Stimulated activated naive B cell treated with anti-CD40 and anti-IgM and Interleukin-4, amounts not matched to agents 10 μg/mL and 1 μg/mL and 100 μg/mL, for 72 hours (primary cell): ENCODE measurements at regions not wholly inside any gene's neighbourhood (a gene's known extent, or its start where the extent isn't known, plus 50 kb on each side); places are given as distances from the start of the nearest gene placed in this dataset.

Source experiments
- ATAC-seq, 2 donors: fragments of 150-1000 bp; cut with Tn5 transposase; replicated peaks; 2 replicates each; pipeline ENCODE4 v1.10.0; 2021; ENCODE audit warnings: moderate library complexity in 1 of 2
- DNase-seq: peaks from one replicate; pipeline ENCODE4 v3.0.0; 2021
- H3K27ac Mint-ChIP-seq: one replicate; pipeline ENCODE4 v1.8.0; 2022; ENCODE audit warnings: mild to moderate bottlenecking, mixed read lengths
- H3K27me3 Mint-ChIP-seq, 2 donors: one replicate each; pipeline ENCODE4 v1.8.0; 2022; ENCODE audit warnings: mixed read lengths in 2 of 2
- H3K36me3 Mint-ChIP-seq, 2 donors: one replicate each; pipeline ENCODE4 v1.8.0; 2022; ENCODE audit warnings: mixed read lengths in 2 of 2, mild to moderate bottlenecking in 1 of 2
- H3K4me1 Mint-ChIP-seq, 2 donors: one replicate each; pipeline ENCODE4 v1.8.0; 2022; ENCODE audit warnings: mixed read lengths in 2 of 2, mild to moderate bottlenecking in 1 of 2
- H3K4me3 Mint-ChIP-seq, 2 donors: one replicate each; pipeline ENCODE4 v1.8.0; 2022; ENCODE audit warnings: mild to moderate bottlenecking in 2 of 2, mixed read lengths in 2 of 2, moderate library complexity in 1 of 2
- H3K9me3 Mint-ChIP-seq, 2 donors: one replicate each; pipeline ENCODE4 v1.8.0; 2022; ENCODE audit warnings: mixed read lengths in 2 of 2, mild to moderate bottlenecking in 1 of 2

DNA sequence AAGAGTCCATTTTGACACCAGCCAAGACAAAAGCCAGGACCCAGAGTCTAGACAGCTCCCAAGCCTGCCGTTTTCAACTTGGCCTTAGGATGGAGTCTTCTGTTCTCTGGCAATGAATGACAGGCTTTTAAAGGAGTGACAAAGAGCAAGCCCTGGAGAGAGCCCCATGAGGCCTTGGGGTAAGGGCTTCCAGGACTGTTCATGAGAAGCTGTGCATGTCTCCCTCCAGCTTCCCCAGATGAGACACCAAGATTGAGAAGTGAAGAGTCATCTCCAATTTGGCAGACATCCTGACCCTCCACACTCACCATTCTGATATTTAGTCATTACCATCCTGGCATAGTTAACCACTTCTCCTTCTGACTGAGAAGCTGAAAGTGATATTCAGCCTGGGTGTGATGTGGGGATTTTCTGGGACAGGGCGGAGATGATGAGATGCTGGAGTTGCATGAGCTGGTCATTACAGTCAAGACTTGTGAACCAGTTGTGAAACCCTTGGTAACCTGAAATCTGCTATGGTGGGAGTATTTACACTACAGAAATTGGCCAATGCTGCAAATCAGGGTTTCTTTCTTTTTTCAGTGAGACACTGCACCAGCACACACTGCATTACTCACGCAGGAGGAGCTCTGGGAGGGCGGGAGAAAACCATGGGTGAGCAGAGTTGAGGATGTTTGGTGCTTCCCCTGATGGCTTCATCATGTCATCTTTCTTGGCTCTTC lies 77.8 kb downstream of the VCPKMT start:
- Mint-ChIP-seq H3K4me1 (peaks cover 41 to 57% of the 10 kb centered on the region in 2 donors), H3K4me3 (peak overlapping the region; percentile 64 to 70), H3K36me3 (peaks cover 24 to 35% of the 10 kb centered on the region in 2 donors), H3K27me3 (no peaks in the 10 kb centered on the region), H3K9me3 (peaks cover 0 to 3% of the 10 kb centered on the region in 2 donors), H3K27ac (peak overlapping the region; percentile 98)
- DNase-seq: peak; percentile 83
- ATAC-seq: peak; percentile 86 to 89

DNA sequence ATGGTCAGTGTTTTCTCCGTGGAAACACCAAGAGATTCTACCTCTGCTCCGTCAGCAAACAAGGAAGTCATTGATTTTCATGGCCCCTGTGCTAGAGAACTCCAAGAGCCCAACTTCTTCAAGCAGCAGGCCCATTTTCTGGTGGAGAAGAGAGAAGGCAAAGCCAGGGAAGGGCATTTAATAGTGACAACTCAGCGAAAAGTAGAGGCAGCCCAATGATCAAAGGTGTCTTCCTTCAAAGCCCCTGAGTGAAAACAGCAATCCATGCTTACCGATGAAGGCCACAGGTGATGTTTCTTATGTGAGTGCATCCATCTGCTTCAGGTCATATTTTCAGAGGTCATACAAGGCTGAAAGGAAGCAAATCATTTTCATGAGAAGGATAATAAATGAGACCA lies 77.3 kb downstream of the VCPKMT start:
- ATAC-seq (no peak), DNase-seq (no peak)
- Mint-ChIP-seq H3K36me3 (peaks cover 20 to 30% of the 10 kb centered on the region in 2 donors), H3K4me3 (peak overlapping the region; percentile 59 to 60), H3K27me3 (no peaks in the 10 kb centered on the region), H3K9me3 (peaks cover 0 to 3% of the 10 kb centered on the region in 2 donors), H3K4me1 (peaks cover 44 to 57% of the 10 kb centered on the region in 2 donors), H3K27ac (peak overlapping the region; percentile 98)

DNA sequence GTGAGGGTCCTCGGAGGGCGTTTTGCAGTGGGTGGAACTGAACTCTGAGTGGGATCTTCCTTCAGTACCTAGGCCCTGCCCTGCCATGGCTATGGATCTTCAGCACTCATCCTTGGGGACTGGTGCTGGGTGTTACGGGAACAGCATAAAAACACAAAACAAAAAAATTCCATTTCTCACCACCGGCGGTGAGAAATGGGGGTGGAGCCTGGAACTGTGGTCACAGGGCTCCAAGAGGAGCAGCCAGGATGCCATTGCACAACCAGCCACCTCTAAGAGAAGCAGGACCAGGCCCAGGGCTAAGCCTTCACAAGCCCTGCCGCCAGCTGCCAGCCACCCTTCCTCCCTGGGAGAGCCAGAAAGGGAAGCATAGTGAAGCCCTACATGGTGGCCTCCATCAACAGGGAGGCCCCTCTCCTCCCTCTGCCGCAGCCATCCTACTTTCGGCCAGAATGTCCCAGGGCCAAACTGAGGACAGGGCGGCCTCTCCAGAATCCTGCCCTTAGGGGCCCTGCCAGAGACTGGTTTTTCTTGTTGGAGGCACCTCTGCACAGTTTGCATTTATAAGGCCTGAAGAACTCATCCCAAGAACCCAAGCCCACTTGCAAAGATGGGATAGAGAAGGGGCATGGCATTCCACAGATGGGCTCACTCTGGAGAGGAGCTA lies 76.5 kb downstream of the VCPKMT start:
- Mint-ChIP-seq H3K36me3 (peaks cover 19 to 27% of the 10 kb centered on the region in 2 donors), H3K27me3 (no peaks in the 10 kb centered on the region), H3K27ac (peak overlapping the region; percentile 98), H3K4me3 (peak overlapping the region; percentile 79 to 82), H3K4me1 (peaks cover 50 to 62% of the 10 kb centered on the region in 2 donors), H3K9me3 (peaks cover 0 to 3% of the 10 kb centered on the region in 2 donors)
- no peak for DNase-seq
- no peak for ATAC-seq

DNA sequence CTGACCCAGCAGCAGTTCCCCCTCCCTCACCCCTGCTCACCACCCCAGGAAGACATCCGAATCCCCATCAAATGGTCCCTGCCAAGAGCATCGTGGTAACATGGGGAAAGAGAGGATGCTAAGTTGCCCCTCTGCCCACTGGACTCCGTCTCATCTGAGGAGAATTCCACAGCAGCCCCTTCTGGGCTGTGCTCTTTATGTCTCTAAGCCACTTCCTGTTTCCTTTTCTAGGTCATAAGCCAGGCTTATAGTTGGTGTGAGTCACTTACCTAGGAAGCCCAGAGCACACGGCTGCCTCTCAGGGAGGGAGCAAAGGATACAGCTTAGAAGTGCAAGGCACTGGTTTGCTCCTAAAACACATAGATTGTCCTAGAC lies 76.0 kb downstream of the VCPKMT start:
- peaks cover 0 to 3% of the 10 kb centered on the region in 2 donors for H3K9me3 Mint-ChIP-seq
- peak overlapping the region; percentile 98 for H3K27ac Mint-ChIP-seq
- H3K27me3 Mint-ChIP-seq: no peaks in the 10 kb centered on the region
- DNase-seq (peak; percentile 31), ATAC-seq (peak; percentile 49 to 57)
- H3K4me3 Mint-ChIP-seq: peak overlapping the region; percentile 79 to 82
- H3K36me3 Mint-ChIP-seq: peaks cover 19 to 28% of the 10 kb centered on the region in 2 donors
- peaks cover 54 to 67% of the 10 kb centered on the region in 2 donors for H3K4me1 Mint-ChIP-seq

DNA sequence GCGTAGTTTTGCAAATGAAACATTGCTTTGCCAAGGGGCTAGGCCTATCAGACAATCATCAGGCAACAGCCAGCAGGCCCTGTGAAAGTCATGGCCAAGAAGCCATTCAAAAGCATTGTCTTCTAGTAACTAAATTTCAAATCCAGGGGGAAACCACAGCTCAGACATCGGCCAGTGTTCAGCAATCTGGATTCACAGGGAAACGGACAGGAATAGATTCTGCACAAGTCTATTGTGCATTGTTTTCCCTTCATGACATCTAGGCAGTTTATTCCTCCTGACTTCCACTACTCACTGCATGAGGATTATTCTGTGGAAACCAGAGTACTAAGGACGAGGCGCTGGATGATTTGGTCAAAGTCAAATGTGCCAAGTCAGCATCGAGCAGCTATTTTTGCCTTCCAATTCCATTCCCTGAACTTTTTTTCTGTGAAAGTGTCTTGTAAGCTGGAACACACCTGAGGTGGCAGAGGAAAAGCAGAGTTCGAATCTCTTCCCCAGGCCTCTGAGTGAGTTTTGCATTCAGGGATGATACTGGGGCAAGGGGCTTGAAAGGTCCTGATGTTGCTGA lies 75.4 kb downstream of the VCPKMT start:
- Mint-ChIP-seq H3K4me1 (peaks cover 60 to 73% of the 10 kb centered on the region in 2 donors), H3K27me3 (no peaks in the 10 kb centered on the region), H3K36me3 (peaks cover 23 to 34% of the 10 kb centered on the region in 2 donors), H3K9me3 (peaks cover 3 to 5% of the 10 kb centered on the region in 2 donors), H3K4me3 (no peak overlapping the region), H3K27ac (peak overlapping the region; percentile 98)
- DNase-seq (no peak), ATAC-seq (no peak)

DNA sequence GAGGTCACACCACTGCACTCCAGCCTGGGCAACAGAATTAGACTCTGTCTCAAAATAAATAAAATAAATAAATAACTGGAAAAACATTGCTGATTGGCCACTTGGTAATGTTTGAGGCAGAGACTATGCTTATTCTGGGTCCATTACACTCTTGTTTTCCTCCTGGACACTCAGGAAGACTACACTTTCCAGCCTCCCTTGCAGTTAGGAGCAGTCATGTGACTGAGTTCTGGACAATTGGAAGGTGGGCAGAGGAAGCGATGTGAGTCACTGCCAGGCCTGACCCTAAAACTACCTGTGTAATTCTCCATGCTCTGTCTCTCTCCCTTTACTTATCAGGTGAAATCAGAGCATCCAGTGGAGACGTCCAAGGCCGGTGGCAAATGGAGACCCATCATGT lies 74.4 kb downstream of the VCPKMT start:
- DNase-seq: no peak
- Mint-ChIP-seq H3K27me3 (no peaks in the 10 kb centered on the region), H3K36me3 (peaks cover 25 to 36% of the 10 kb centered on the region in 2 donors), H3K27ac (no peak overlapping the region), H3K4me1 (peaks cover 64 to 80% of the 10 kb centered on the region in 2 donors), H3K4me3 (no peak overlapping the region), H3K9me3 (peaks cover 3 to 5% of the 10 kb centered on the region in 2 donors)
- no peak for ATAC-seq

DNA sequence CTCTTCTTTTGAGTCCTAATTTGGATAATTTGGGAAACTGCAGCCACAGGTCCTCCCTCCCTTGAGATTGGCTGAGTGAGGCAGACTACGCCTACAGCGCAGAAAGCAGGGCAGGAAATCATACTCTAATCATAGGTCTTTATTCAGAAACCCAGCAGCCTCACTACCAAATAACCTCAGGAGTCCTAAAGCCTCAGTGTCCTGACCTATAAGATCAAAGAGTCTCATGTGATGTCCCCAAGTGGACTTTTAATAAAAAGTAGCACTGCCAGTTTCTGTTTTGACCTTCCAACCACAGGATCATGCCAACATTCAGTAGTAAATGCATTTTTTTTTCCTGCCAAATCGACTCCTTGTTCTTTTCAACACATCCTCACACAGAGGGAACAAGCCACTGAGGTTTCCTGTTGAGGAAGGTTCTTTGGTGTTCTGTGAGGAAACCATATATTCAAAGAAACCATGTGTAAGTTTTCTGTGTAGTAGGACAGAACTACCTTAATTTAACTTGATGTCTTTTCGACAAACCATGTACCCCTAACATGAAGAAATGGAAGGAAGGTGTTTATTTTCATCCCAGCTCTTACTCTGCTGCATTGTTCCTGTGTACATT lies 72.2 kb downstream of the VCPKMT start:
- Mint-ChIP-seq H3K9me3 (peaks cover 2 to 5% of the 10 kb centered on the region in 2 donors), H3K4me3 (no peak overlapping the region), H3K27ac (peak overlapping the region; percentile 95), H3K36me3 (peaks cover 17 to 24% of the 10 kb centered on the region in 2 donors), H3K4me1 (peaks cover 63 to 77% of the 10 kb centered on the region in 2 donors), H3K27me3 (no peaks in the 10 kb centered on the region)
- DNase-seq (no peak), ATAC-seq (peak in 1 of 2 donors; percentile 21)

DNA sequence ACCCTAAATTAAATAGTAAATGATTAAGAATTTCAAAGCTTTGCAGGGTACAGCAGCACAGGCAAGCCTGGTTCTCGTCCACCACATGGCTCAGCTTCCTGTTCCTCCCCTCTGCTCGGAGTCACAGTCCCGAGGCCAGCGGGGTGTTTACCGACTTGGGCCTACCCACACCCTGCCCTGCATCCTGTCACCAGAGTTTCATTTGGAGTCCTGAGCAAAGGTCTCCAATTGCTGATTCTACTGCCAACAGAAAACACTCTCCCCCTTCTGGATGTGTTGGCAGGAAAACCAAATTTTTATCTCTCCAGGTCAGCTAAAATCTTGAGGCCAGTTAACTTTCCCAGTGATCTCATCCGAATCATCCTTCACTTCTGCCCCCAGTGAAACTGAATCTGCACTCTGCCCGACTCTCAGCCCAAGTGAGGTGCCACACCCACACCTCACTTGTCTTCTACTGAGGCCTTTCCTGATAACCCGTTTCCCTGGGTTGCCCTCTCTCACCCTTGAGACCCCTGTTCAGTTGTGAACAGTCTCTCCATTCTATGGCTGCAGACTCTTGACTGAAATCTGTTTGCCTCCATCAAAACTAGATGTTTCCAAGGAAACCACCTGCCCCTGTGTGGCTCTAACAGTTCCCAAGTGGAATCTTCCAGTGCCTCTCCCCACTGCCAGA lies 71.2 kb downstream of the VCPKMT start:
- no peaks in the 10 kb centered on the region for H3K27me3 Mint-ChIP-seq
- peaks cover 60 to 76% of the 10 kb centered on the region in 2 donors for H3K4me1 Mint-ChIP-seq
- ATAC-seq (peak; percentile 72 to 73), DNase-seq (peak; percentile 64)
- H3K9me3 Mint-ChIP-seq: peaks cover 2 to 5% of the 10 kb centered on the region in 2 donors
- H3K27ac Mint-ChIP-seq: peak overlapping the region; percentile 94
- H3K36me3 Mint-ChIP-seq: peaks cover 17 to 26% of the 10 kb centered on the region in 2 donors
- H3K4me3 Mint-ChIP-seq: peak overlapping the region; percentile 15 to 33

DNA sequence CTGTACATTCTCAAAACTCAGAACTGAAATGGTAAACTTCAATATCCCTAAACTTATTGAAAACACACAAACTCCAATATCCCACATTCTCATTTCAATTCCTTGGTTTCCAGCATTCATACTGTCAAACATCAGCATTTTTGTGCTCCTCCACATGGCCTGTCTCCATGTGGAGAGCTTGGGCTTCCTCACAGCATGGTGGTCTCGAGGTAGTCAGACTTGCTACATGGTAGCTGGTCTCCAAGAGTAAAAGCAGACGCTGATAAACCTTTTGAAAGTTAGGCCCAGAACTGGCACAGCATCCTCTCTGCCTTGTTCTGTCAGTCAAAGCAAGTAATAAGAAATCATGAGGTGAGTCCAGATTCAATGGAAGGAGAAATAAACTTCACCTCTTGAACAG lies 70.5 kb downstream of the VCPKMT start:
- peak overlapping the region; percentile 94 for H3K27ac Mint-ChIP-seq
- peaks cover 0 to 5% of the 10 kb centered on the region in 2 donors for H3K9me3 Mint-ChIP-seq
- peaks cover 19 to 21% of the 10 kb centered on the region in 2 donors for H3K36me3 Mint-ChIP-seq
- no peak overlapping the region for H3K4me3 Mint-ChIP-seq
- H3K4me1 Mint-ChIP-seq: peaks cover 55 to 70% of the 10 kb centered on the region in 2 donors
- no peak for DNase-seq
- ATAC-seq: no peak
- no peaks in the 10 kb centered on the region for H3K27me3 Mint-ChIP-seq

DNA sequence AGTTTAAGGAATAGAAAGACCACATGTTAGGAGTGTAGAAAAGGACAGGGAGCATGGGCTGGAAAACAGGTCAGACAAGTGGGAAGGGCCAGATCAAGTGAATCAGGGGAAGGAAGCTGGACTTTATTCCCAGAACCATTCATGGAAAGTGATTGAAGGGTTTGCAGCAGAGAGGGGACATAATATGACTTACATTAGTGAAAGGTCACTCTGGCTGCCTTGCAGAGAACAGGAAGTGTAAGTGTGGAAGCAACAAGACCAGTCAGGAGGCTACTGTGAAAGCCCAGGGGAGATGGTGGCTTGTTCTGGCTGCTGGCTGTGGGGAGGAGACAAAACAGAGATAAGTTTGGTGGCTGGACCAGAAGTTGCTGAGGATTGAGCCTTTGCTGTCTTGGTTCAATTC lies 69.1 kb downstream of the VCPKMT start:
- DNase-seq (peak; percentile 80), ATAC-seq (peak; percentile 94 to 95)
- peak overlapping the region; percentile 41 to 67 for H3K4me3 Mint-ChIP-seq
- peaks cover 0 to 5% of the 10 kb centered on the region in 2 donors for H3K9me3 Mint-ChIP-seq
- no peaks in the 10 kb centered on the region for H3K27me3 Mint-ChIP-seq
- H3K36me3 Mint-ChIP-seq: peaks cover 18 to 24% of the 10 kb centered on the region in 2 donors
- H3K4me1 Mint-ChIP-seq: peaks cover 48 to 61% of the 10 kb centered on the region in 2 donors
- peak overlapping the region; percentile 88 for H3K27ac Mint-ChIP-seq

DNA sequence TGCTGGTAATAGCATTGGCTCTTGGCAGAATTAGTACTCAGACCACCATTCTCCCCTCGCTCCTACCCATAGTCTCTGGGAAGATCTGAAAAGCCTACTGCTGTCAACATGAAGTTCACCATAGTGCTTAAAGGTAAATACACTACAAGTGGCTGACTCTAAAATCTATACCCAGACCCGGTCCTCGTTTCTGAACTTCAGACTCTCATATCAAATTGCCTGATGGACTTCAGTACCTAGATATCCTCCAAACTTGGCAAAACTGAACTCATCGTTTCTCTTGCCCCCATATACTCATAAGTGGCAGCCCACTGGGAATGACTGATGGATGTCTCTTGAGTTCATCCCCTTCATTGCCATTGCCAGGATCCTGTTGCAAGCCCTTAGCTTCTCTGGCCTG lies 67.3 kb downstream of the VCPKMT start:
- Mint-ChIP-seq H3K9me3 (peaks cover 0 to 5% of the 10 kb centered on the region in 2 donors), H3K4me1 (peaks cover 44 to 65% of the 10 kb centered on the region in 2 donors), H3K36me3 (peaks cover 18 to 26% of the 10 kb centered on the region in 2 donors), H3K27me3 (no peaks in the 10 kb centered on the region), H3K27ac (no peak overlapping the region), H3K4me3 (no peak overlapping the region)
- no peak for DNase-seq
- ATAC-seq: no peak

DNA sequence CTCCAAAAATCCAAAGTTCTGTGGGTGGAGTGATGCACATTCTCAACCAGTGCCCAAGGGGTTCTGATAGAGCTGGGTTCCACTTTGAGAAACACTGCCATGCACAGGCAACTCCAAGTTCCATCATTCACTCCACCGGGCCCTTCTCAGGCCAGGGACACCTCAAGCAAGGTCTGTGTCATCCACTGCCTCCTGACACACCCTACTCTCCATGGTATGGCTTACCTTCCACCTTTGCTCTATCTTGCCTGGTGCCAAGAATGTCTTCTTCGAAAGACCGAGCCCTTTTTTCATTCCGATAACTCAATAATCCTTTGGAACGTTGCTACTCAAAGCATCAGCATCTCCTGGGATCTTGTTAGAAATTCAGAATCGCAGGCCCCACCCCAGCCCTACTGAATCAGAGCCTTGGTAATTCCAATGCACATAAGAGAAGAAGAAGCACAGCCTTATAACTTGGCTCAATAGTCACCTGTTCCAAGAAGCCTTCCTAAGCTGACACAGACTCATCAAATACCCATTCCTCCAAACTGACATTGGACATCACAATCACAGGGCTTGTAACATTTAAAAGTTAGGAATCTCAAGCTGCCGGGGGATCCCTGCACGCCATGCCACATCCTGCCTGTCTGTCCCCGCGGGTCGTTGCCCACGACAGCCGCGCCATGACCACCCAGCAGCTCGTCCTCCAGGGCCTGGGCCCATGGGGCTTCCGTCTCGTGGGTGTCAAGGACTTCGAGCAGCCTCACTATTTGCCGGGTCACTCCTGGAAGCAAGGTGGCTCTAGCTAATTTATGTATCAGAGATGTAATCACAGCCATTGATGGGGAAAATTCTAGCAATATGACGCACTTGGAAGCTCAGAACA lies 66.4 kb downstream of the VCPKMT start:
- no peak for DNase-seq
- H3K36me3 Mint-ChIP-seq: peaks cover 18 to 26% of the 10 kb centered on the region in 2 donors
- peaks cover 37 to 59% of the 10 kb centered on the region in 2 donors for H3K4me1 Mint-ChIP-seq
- ATAC-seq: no peak
- H3K4me3 Mint-ChIP-seq: no peak overlapping the region
- peaks cover 0 to 5% of the 10 kb centered on the region in 2 donors for H3K9me3 Mint-ChIP-seq
- H3K27me3 Mint-ChIP-seq: no peaks in the 10 kb centered on the region
- H3K27ac Mint-ChIP-seq: no peak overlapping the region

DNA sequence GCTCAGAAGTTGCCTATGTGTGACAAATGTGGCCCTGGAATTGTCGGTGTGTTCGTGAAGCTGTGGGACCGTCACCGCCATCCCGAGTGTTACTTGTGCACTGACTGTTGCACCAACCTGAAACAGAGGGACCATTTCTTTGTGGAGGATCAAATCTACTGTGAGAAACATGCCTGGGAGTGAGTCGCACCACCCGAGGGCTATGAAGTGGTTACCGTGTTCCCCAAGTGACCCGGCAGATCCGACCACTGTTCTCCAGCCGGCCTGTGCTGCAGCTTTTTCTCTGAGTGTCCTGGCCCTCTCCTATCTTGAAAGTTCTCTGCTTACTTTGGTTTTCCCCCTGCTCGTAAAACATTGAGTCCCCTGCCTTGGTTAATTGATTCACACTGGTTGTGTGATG lies 65.3 kb downstream of the VCPKMT start:
- Mint-ChIP-seq H3K4me3 (no peak overlapping the region), H3K36me3 (peaks cover 13 to 18% of the 10 kb centered on the region in 2 donors), H3K27ac (no peak overlapping the region), H3K4me1 (peaks cover 29 to 52% of the 10 kb centered on the region in 2 donors), H3K27me3 (no peaks in the 10 kb centered on the region), H3K9me3 (no peaks in the 10 kb centered on the region)
- ATAC-seq: no peak
- no peak for DNase-seq
